LNCAP (cell line): ENCODE measurements at regions not wholly inside any gene's neighbourhood (a gene's known extent, or its start where the extent isn't known, plus 50 kb on each side); places are given as distances from the start of the nearest gene placed in this dataset.

ENCODE experiments used
- TF ChIP-seq, protein P1 (sequence below): fragments of 450-650 bp; IDR thresholded peaks from 2 replicates; pipeline ENCODE4 v1.5.1; 2017; ENCODE audit warnings: mild to moderate bottlenecking

DNA sequence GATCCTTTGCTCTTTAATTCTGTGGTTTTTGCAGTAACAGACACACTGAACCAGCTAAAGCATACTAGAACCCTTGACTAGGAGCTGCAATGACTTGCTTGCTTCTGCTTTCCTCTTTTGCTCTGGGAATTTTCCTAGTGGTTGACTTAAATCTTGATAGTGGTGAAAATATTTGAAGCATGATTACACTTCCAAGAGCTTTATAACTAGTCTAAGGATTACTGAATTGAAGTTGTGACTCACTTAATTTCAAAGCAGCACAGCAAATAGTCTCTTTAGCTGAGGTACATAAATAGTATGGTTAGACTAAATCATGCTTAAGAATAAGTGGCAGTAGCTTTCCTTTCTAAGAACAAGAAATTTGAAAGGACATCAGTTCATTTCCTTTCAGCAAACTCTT, 513.5 kb upstream of the GBE1 start:
- TF ChIP-seq, protein P1, sequence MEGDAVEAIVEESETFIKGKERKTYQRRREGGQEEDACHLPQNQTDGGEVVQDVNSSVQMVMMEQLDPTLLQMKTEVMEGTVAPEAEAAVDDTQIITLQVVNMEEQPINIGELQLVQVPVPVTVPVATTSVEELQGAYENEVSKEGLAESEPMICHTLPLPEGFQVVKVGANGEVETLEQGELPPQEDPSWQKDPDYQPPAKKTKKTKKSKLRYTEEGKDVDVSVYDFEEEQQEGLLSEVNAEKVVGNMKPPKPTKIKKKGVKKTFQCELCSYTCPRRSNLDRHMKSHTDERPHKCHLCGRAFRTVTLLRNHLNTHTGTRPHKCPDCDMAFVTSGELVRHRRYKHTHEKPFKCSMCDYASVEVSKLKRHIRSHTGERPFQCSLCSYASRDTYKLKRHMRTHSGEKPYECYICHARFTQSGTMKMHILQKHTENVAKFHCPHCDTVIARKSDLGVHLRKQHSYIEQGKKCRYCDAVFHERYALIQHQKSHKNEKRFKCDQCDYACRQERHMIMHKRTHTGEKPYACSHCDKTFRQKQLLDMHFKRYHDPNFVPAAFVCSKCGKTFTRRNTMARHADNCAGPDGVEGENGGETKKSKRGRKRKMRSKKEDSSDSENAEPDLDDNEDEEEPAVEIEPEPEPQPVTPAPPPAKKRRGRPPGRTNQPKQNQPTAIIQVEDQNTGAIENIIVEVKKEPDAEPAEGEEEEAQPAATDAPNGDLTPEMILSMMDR: no peak

DNA sequence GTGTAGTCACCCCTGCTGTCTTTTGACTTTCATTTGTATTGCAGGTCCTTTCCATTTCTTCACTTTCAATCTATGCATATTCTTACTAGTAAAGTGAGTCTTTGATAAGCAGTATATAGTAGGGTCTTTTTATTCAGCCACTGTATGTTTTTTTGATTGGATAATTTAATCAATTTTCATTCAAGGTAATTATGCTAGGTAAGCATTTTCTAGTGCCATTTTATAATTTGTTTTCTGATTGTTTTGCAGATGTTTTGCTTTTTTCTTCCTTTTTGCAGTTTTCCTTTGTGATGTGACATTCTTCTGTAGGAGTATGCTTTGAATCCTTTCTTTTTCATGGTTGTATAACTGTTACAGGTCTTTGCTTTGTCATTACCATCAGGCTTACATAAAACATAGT, 504.3 kb upstream of the GBE1 start:
- TF ChIP-seq, protein P1: no peak

DNA sequence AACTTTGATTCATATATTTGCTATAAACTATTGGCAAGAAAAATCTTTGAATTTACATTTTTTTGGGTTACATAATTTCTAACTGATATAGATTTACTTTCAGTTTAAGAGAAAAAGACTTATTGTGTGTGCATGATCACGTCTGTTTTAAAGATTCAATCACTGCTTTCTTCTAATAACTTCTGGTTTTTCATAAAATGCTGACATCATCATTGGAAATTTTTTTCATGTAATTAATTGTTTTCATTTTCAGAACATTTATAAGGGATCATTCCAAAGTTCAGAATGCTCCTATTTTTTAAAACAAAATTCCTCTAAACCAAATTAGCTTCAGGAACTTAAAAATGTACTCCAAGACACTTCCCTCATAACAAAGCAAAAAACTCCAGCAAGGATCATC, 500.7 kb upstream of the GBE1 start:
- TF ChIP-seq, protein P1: no peak

DNA sequence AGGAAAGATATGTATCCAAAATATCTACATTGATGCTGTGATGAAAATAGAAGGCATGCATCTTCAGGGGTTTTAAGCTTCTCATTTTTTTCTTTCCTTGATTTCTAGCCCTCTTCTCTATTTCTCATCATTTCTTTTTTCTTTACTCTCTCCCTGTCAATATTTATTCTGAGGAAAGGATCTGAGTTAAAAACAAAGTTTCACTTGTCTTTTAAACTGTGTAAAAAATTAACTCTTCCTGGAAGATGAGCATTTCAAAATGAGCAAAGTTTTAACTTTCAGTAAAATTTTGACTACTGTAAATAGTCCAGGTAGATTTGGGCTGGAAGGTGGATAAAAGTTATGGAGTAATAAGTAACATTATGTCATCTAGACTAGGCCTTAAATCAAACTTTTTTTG, 500.2 kb upstream of the GBE1 start:
- TF ChIP-seq, protein P1: no peak

DNA sequence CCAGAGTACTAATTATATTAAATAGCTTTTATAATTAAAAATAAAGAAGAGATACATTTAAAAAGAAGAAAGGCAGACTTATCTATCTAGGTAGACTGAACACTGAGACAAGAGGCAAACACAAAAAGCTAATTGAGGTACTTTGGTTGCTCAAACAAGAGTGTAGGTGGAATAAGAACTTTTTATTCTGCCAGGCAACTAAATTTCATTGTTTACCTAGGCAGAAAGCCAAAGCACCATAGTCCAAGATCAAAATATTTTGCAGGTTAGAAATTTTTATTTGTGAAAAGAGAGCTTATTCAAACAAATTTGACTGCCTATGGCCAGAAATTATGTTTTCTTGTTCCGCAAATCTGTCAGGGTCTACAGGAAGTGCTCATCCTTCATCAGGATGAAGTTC, 499.6 kb upstream of the GBE1 start:
- TF ChIP-seq, protein P1: no peak

DNA sequence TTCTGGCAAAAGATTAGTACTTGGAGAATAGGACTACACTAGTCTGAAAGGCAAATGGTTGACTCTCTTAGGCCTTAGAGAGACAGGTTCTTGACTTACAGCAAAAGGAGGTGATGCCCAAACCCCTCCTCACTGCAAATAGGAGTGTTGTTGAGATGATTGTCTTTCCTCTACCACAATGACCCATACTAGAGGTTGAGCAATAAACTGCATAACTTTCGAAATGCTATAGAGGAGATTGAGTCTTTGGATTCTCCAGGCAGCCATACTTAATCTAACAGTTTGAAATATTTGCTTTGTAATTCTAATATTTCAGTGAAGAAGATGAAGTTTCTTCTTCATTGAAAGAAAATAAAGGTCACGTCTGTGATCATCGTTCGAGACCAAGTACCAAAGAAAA, 498.5 kb upstream of the GBE1 start:
- TF ChIP-seq, protein P1: no peak

DNA sequence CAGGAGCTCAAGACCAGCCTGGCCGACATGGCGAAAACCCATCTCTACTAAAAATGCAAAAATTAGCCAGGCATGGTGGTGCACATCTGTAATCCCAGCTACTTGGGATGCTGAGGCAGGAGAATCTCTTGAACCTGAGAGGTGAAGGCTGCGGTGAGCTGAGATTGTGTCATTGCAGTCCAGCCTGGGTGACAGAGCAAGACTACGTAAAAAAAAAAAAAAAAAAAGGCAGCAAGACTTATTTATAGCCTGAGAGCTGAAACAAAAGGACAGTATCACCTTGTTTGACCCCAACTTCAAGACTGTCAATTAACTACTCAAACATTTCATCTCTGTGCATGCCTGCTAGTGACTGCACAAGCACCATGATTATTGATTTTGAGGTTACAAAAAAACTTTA, 478.9 kb upstream of the GBE1 start:
- TF ChIP-seq, protein P1: no peak

DNA sequence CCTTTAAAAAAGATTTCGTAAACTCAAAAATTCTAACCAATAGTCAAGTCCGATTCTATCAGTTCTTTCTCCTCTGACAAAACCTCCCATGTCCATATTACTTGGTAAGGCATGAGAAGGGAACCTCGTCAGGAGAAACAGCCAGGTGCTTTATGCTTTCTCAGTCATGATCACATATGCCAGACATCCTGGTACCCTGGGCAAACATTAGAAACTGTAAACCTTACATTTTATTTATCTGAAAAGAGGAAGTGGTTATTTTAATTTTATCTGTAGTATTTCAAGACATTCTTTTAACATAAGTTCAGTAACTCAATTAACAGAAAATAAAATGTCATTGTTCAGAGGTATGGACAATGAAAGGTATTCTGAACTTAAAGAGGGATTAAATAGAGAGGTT, 474.8 kb upstream of the GBE1 start:
- TF ChIP-seq, protein P1: no peak
